SIG-M5 treated with dmso at 0.1 percent for 504 hours (cell line): ENCODE measurements at regions not wholly inside any gene's neighbourhood (a gene's known extent, or its start where the extent isn't known, plus 50 kb on each side); places are given as distances from the start of the nearest gene placed in this dataset.
"Not testable (repeated sequence)": the region's sequence is repeated elsewhere in the genome, so short reads cannot be mapped to it uniquely, and the experiment has no call there.

Experiments
- DNase-seq: peaks from one replicate; lab custom pipeline; 2025; ENCODE audit not compliant: unreplicated experiment; lab: John Stamatoyannopoulos, UW

DNA sequence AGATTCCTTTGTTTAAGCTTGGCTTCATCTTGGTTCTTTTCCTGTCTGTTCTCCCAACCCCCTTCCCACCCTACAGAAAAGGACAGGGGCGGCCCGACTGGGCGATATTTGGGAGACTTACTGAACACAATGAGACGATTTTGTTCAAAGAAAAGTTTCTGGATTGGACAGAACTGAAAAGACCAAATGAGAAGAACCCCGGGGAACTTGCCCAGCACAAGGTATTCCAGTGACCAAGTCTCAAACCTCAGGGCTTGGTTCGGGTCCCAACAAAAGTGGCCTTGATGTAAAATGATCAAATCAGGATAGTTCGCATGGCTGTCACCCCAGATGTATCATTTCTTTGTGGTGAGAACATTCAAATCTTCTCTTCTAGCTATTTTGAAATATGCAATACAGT lies 73.9 kb upstream of the LYZL2 start:
- not testable (repeated sequence) for DNase-seq

DNA sequence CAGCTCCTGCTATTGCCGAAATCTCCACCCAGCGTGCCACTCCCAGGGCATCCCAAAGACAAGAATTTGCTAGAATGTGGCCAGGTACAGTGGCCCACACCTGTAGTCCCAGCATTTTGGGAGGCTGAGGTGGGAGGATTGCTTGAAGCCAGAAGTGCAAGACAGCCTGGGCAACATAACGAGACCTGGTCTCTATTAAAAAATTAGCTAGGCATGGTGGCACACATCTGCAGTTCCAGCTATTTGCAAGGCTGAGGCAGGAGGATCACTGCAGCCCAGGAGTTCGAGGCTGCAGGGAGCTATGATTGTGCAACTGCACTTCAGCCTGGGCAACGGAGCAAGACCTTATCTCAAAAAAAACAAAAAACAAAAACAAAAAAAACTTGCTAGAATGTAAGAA lies 73.3 kb upstream of the LYZL2 start:
- no peak for DNase-seq

DNA sequence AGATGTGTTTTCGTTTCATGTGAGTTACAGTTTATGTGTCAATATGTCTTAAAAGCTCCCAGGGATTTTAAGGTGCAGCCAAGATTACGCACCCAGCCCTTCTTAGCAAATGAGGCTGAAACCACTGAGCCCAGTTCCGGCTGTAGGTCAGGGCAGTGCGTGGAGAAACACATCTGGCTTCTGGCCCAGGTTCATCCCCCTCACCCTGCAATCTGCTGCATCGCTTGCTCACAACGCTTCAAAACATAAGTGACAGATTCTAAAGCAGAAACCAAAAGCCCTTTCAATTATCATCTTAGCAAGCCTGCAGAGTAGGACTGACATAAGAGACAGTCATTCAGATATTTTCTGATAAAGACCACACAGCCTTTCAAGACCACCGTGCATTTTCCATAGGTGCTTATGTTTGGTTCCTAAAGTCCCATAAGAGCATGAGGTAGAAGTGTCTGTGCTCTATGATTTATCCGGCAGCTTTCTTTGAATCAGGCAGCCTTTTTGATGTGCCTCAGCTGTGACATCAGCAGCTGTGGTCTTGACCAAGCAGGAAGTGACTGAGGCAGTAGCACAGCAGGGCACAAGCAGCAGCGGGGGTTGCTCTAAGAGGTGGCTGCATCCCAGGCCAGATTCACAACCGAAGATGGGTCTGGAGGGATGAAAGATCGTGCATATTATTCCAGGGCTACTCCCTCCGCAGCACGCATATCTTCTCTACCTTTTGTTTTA lies 72.1 kb upstream of the LYZL2 start:
- peak; percentile 20 for DNase-seq

DNA sequence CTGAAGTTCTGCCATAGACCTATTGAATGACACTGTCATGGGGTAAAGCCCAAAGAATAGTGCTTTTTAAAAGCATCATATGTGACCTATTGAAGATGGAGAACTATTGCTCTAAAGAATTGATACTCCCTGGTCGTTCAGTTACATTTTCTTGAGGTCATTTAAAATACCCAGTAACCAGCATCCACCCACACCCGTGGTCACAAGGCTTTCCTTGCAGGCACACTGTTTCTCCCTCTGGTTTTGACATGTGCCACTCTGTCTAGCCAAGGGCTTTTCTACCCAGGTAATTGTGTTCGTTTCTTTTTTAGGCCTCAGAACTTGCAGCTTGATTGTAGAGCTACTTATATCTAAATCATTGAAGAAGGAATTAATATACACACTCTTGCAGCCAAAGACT lies 68.3 kb upstream of the LYZL2 start:
- DNase-seq = no peak

DNA sequence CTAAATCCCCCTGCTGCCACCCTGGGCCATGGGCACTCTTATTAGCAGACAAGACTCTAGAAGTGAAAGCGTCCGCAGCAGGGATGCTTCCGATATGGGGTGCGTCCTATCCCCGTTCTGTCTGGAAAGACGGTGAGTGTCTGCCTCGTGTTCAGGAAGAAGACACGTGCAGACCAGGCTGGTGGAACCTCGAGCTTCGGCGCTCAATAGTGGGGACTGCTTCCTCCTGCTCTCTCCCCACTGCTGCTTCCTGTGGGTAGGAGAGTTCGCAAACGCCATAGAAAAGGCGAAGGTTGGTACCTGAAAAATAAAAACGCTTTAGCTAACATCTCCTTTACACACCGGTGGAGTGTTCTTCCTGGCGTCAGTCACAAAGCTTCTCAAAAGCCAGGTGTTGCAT lies 67.7 kb upstream of the LYZL2 start:
- not testable (repeated sequence) for DNase-seq

DNA sequence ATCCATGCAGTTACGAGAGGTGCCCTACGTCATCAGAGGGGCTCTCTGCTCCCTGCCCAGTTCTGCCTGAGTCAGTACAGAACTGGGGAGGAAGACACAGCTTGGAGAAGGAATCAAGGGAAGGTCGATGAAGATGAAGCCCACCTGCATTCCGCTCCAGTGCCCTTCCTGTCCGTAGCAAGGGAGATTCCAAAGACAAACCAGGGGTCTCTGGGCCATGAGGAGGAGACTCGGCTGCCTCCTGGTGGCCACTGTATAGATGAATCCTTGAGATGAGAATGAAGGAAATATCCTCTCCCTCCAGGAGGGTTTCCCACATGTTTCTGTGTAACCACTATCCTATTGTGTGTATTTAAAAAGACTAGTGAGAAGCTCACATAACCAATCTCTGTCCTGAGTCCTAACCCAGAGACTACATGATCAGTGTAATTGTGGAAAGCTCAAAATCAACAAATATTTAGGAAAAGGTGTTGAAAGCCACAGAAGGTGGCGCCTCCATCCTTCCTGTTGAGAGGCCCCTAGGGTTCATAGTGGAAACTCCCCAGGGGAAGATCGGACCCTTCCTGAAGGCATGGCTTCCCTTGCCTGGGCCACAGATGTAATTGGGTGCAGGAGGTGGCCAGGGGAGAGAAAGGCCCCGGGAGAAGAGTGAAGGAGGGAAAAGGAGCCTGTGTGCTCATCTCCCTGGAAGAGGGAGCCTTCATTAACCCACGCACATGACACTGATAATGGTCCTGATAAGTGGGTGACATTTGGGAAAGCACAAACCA lies 67.0 kb upstream of the LYZL2 start:
- DNase-seq = not testable (repeated sequence)

DNA sequence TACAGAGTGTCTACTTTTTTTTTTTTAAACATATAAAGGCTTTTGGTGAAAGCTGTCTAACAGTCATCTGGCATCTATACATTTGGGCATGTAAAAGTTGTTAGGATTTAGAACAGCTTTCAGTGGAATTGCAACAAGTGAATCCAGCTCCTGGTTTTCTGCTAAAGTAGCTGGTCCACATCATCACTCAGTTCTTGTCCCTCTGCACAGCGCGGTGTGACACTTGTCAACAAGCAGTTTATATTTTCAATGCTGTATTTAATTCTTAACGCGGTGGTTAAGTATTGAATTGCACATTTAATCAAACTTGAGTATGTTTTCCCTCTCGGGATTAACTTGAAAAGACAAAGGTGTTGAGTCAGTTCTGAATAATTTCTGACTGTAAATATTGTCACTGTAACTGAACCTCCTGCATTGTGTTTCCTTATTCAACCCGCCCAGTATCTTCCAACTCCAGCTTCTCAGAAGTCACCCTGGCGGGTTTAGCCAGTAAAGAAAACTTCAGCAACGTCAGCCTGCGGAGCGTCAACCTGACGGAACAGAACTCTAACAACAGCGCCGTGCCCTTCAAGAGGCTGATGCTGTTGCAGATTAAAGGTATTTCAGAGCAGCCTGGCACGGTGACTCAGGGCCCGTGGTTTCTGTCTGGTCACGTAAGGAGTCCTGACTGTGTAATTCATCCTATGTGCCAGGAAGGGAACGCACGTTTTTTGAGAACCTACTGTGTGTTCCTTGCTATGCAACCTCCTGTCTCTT lies 66.1 kb upstream of the LYZL2 start:
- DNase-seq = peak; percentile 22

DNA sequence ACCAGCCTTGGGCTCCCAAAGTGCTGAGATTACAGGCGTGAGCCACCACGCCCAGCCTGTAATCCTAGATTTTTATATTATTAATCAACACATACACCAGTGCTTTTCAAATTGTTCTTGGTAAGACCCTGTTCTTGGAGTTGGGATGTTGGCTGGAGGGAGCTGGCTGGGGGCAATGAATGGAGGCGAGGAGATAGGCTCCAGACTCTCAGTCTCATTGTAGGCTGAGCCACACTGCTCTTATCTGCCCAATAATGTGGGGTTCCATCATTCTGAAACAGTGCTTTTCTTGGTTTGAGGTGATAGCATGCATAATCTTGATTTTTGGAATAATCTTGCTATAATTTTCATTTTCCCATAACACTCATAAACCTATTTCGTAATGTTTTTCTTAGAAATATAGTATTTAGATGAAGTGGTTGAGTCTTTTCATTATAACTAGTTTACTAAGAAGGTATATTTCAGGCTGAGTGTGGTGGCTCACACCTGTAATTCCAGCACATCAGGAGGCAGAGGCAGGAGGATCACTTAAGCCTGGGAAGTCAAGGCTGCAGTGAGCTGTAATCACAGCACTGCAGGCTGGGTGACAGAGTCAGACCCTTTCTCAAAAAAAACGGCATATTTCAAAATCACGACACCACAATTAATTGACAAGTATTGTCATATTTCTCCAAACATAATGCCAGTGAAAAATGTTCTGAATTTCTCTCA lies 65.1 kb upstream of the LYZL2 start:
- no peak for DNase-seq

DNA sequence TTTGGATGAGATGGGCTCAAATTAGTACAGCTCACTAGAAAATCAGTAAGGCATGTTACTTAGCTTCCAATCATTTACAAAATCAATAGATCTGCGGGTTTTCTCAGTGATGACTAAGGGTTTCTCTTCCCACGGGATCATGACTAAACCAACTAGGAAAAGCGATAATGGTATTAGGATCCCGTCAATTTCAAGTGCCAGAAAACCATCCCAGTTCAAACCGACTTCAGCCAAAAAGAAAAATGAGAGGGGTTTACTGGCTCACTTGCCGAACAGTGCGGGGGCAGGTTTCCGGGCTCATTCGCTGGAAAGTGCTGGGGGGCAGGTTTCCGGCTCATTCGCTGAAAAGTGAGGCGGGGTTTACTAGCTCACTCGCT lies 62.1 kb upstream of the LYZL2 start:
- DNase-seq = no peak

DNA sequence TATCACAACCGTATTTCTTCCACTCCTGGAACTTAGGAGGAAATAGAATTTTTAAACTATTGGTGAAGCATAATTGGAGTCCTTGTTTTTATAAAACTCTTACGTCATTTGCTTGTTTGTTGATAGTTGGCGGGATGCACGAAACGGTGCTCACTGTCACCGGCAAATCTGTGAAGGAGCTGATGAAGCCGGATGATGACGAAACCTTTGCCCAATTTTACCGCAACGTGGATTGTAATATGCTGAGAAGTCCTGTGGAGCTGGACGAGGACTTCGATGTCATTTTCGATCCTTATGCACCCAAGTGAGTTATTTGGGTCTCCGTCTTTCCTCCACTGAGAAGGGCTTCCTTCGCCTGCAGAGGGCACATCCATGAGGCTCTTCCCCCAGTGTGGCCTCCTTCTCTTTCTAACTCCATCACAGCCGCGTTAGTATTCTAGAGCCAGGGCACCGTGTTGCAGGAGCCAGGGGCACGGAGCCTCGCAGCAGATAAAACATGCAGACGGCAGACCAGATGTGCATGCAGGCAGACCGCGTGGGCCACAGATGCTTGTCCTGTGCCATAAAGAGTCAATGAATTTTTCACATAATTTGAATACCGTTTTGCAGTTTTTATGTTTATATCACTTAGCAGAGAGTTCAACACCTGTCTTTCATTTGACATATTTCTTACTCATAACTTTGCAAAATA lies 61.5 kb upstream of the LYZL2 start:
- DNase-seq = not testable (repeated sequence)

DNA sequence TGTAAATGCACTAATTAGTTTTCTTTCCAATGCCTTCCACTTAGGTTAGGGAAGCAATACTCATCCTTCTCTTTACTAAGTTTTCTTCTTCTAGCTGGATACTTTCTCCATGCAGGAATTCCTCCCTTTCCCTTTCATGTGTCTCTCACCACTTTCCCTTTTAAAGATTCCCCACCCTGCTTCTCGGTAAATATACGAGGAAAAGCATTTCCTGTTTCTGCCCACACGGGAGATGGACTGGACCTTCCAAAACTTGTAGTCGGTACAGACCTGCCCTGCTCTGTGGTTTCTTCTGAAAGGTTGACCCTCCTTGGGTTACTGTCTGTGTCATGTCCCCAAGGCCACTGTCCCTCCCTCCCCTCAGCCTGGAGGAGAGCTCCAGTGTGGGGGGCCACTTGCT lies 58.9 kb upstream of the LYZL2 start:
- no peak for DNase-seq

DNA sequence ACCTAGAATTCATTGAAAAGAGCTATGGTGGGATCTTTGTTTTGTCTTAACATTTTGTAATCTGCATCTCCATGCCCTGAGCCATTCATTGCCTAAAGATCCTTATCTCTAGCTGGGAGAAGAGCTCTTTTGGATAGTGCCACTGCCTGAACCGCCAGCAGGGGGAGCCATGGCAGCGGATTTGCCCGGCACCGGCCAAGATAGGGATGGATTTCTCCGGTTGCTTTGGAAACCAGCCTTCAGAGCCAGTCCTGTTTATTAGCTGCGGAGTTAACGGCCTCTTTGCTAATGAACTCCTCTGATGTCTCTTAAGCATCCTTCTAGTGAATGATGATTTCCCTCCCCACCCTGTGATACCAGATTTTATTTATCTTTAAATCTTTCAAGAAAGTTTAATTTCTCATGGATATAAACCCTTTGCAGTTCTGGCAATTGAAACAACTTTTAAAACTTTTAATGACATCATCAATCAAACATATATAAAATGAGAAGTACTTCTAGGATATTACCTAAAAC lies 58.2 kb upstream of the LYZL2 start:
- peak; percentile 73 for DNase-seq

DNA sequence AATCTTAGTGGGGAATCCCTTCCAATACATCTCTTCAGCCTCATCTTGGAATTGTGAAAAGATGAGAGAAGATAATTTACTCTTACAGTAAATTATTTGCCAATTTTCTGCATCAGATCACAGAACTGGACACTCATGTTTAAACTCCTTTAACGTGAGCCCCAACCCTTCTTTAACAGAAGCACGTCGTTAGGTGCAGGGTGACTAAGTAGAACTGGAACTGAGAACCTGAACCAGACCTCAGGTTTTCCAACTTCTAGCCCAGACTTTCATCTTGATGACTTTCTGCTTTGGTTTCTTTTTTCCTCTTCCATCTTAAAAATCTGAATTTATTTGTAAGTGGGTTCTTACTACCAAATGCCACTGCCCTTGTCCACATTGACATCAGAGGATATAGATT lies 57.2 kb upstream of the LYZL2 start:
- DNase-seq = no peak

DNA sequence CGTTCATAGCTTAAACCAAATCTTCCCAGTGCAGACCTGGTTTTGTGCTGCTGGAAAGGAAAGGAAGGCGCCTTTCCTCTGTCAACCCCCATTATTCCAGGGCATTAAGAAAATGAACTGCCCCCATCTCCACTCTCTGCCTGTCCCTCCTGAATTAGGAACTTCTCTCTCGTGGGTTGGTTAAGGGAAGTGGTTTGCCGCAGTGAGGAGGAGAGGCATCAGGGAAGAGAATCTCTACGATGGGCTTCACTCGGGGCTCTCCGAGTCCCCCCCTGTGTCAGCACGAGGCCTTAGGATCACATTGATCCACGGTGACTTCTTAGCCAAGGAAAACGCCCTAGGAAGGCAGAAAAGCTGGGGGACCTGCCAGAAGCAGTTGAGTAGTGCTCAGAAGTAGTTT lies 53.9 kb upstream of the LYZL2 start:
- DNase-seq = no peak

DNA sequence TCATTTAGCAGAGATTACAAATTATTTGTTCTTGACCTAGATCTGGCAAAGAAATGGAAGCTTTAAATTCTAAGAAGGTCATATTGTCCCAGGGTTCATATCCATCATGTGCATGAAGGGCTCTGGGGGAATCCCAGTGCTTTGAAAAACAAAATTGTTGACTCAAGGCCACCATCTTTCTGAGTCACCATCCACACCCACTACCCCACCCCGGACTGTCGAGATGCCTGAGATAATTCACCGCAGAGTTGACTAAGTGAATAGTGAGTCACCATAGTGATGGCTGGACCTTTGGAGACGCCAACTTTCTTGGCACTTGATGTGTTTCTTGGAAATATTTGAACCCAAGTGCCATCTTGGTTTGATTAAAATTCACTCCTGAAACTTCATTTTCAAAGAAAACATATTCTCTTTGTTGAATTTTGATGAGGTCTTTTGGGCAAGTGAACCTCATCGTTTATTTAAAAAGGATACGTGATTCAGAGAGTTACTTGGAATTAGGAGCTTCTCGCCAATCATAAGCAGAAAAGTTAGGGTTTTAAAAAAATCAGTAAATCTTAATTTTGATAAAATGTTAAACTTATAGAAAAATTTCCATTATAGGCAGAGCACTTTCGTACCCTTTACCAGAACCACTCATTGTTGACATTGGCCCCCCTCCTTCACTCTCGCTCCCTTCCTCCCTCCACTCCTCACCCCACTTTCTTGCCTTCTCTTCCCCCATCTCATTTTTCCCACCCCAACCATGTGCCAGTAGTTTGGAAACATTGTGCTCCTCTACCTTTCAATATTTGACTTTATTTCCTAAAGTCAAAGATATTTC lies 53.0 kb upstream of the LYZL2 start:
- DNase-seq = peak; percentile 34

DNA sequence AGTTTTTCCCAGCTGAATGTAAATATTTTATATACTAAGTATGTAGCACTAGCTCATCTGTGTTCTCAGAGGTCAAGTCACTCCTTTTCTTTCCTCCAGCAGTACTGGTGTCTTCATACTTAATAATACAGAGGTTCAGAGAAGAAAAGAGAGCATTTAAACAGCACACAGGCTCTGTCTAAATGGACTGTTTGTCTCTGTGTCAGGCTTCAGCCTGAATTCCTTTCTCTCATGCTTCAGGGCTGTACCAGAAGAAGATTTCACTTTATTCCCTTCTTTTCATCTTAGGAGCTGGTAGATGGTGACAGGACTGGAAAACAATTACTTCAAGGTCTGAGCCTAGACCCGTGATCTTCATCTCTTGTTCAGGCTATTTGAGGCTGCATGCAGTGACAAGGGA lies 51.4 kb upstream of the LYZL2 start:
- no peak for DNase-seq
